Neural cell (in vitro differentiated cells): ENCODE measurements at regions not wholly inside any gene's neighbourhood (a gene's known extent, or its start where the extent isn't known, plus 50 kb on each side); places are given as distances from the start of the nearest gene placed in this dataset.

ENCODE experiments used
- H2AFZ ChIP-seq: fragments of 200-600, 300-800 bp; sonication (generic), shearing (Covaris generic); 2 replicates; pipeline ENCODE4 v1.6.0; 2014; ENCODE audit warnings: low read depth, mild to moderate bottlenecking, antibody characterized with exemption, low read length, moderate library complexity
- H3F3A ChIP-seq: fragments of 200-600 bp; shearing (Covaris generic); 2 replicates; pipeline ENCODE4 v1.6.1; 2016; ENCODE audit warnings: mild to moderate bottlenecking, moderate library complexity, mixed read lengths, antibody characterized with exemption, low read length; ENCODE audit not compliant: insufficient read depth, poor library complexity, severe bottlenecking
- H3K27ac ChIP-seq: fragments of 200-600, 300-800 bp; sonication (generic), shearing (Covaris generic); 2 replicates; pipeline ENCODE4 v1.5.1; 2014; ENCODE audit warnings: mild to moderate bottlenecking, low read length, moderate library complexity
- H3K27me3 ChIP-seq: fragments of 300-800, 200-600 bp; sonication (generic), shearing (Covaris generic); 2 replicates; pipeline ENCODE4 v1.6.0; 2014; ENCODE audit warnings: mild to moderate bottlenecking, low read depth, low read length, moderate library complexity; ENCODE audit not compliant: insufficient read depth
- H3K36me3 ChIP-seq: fragments of 300-800, 200-600 bp; sonication (generic), shearing (Covaris generic); 2 replicates; pipeline ENCODE4 v1.5.1; 2014; ENCODE audit warnings: mild to moderate bottlenecking, antibody characterized with exemption, low read length, moderate library complexity; ENCODE audit not compliant: insufficient read depth
- H3K4me2 ChIP-seq: fragments of 300-800, 200-600 bp; sonication (generic), shearing (Covaris generic); 2 replicates; pipeline ENCODE4 v1.6.0; 2014; ENCODE audit warnings: mild to moderate bottlenecking, low read length
- H3K4me3 ChIP-seq: fragments of 300-800, 200-600 bp; sonication (generic), shearing (Covaris generic); 2 replicates; pipeline ENCODE4 v1.5.1; 2014; ENCODE audit warnings: mild to moderate bottlenecking, low read length, moderate library complexity
- H3K79me2 ChIP-seq: fragments of 200-600 bp; shearing (Covaris generic); replicated peaks from 2 replicates; pipeline ENCODE4 v1.6.0; 2014; ENCODE audit warnings: mild to moderate bottlenecking, low read length, moderate library complexity; ENCODE audit not compliant: insufficient read depth
- H3K9ac ChIP-seq: fragments of 300-800, 200-600 bp; sonication (generic), shearing (Covaris generic); 2 replicates; pipeline ENCODE4 v1.6.1; 2016; ENCODE audit warnings: mild to moderate bottlenecking, low read length, mixed read lengths
- H3K9me2 ChIP-seq: fragments of 200-600 bp; shearing (Covaris generic); 2 replicates; pipeline ENCODE4 v1.6.1; 2016; ENCODE audit warnings: mild to moderate bottlenecking, low read length, mixed read lengths; ENCODE audit not compliant: insufficient read depth
- H3K9me3 ChIP-seq: fragments of 200-600, 300-800 bp; sonication (generic), shearing (Covaris generic); 2 replicates; pipeline ENCODE4 v1.6.1; 2016; ENCODE audit warnings: mild to moderate bottlenecking, mixed run types, low read length, moderate library complexity, mixed read lengths
- H4K20me1 ChIP-seq: fragments of 200-600 bp; shearing (Covaris generic); 2 replicates; pipeline ENCODE4 v1.6.1; 2016; ENCODE audit warnings: mild to moderate bottlenecking, mixed run types; ENCODE audit not compliant: insufficient read depth
- EP300 ChIP-seq: fragments of 450-650 bp; conservative IDR thresholded peaks from 2 replicates; pipeline ENCODE4 v1.6.1; 2014; ENCODE audit warnings: antibody characterized with exemption, mild to moderate bottlenecking, moderate library complexity; ENCODE audit not compliant: poor library complexity, severe bottlenecking
- EZH2 ChIP-seq: fragments of 200-600, 300-800 bp; shearing (Covaris generic), sonication (generic); IDR thresholded peaks from 2 replicates; pipeline ENCODE4 v1.6.1; 2014; ENCODE audit warnings: antibody characterized with exemption, low read length, borderline replicate concordance, mild to moderate bottlenecking; ENCODE audit not compliant: insufficient read depth, poor library complexity, severe bottlenecking
- MXI1 ChIP-seq: fragments of 450-650 bp; conservative IDR thresholded peaks from 2 replicates; pipeline ENCODE4 v1.6.1; 2014; ENCODE audit warnings: antibody characterized with exemption, mild to moderate bottlenecking; ENCODE audit not compliant: poor library complexity, severe bottlenecking
- POLR2AphosphoS5 ChIP-seq: IDR thresholded peaks from 2 replicates; pipeline ENCODE4 v1.6.1; 2012
- RAD21 ChIP-seq: fragments of 450-650 bp; conservative IDR thresholded peaks from 2 replicates; pipeline ENCODE4 v1.6.1; 2014; ENCODE audit warnings: antibody characterized with exemption, mild to moderate bottlenecking, moderate library complexity
- REST ChIP-seq: IDR thresholded peaks from 2 replicates; pipeline ENCODE4 v1.6.1; 2012; ENCODE audit warnings: borderline replicate concordance
- SMC3 ChIP-seq: fragments of 450-650 bp; conservative IDR thresholded peaks from 2 replicates; pipeline ENCODE4 v1.6.1; 2014; ENCODE audit warnings: antibody characterized with exemption, mild to moderate bottlenecking, moderate library complexity; ENCODE audit not compliant: poor library complexity
- TAF1 ChIP-seq: IDR thresholded peaks from 2 replicates; pipeline ENCODE4 v1.6.1; 2012; ENCODE audit warnings: low read depth
- TF ChIP-seq, protein P1 (sequence below): fragments of 450-650 bp; IDR thresholded peaks from 2 replicates; pipeline ENCODE4 v1.5.1; 2014; ENCODE audit warnings: antibody characterized with exemption, mild to moderate bottlenecking, moderate library complexity; ENCODE audit not compliant: poor library complexity, severe bottlenecking

DNA sequence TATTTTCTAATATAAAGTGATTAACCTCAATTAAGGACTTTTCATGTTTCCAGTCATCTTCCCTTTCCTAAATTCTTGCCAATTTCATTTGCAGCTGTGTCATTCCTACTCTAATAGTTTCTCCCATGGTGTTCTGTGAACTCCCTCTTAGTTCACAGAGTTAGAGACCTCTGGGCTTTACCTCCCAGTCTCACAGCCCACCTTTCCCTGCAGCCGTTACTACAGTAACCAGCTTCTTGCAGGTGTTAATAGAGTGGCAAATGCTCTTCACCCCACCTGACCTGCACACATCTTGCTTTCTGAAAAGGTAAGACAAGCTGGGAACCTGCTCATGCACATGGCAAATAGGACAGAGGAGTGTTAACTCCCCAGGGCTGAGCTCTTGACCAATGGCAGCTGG is 250.1 kb downstream of the FBXO15 start:
- no peaks in the 10 kb centered on the region for H3K9me3 ChIP-seq
- no peaks in the 10 kb centered on the region for H3K36me3 ChIP-seq
- H3K79me2 ChIP-seq = no peaks in the 10 kb centered on the region
- H4K20me1 ChIP-seq = no peaks in the 10 kb centered on the region
- no peak for TF ChIP-seq SMC3
- H3K4me3 ChIP-seq = no peak overlapping the region
- H3K4me2 ChIP-seq = no peak overlapping the region
- H3K27me3 ChIP-seq = no peaks in the 10 kb centered on the region
- no peaks in the 10 kb centered on the region for H3K9me2 ChIP-seq
- no peak overlapping the region for H2AFZ ChIP-seq
- no peaks in the 10 kb centered on the region for H3F3A ChIP-seq
- H3K9ac ChIP-seq = no peak overlapping the region
- no peak overlapping the region for H3K27ac ChIP-seq

- Histone ChIP-seq H3K9me2 (no peaks in the 10 kb centered on the region), H4K20me1 (no peaks in the 10 kb centered on the region), H3K9ac (no peak overlapping the region), H3K27ac (no peak overlapping the region), H3K9me3 (no peaks in the 10 kb centered on the region), H3K4me2 (no peak overlapping the region), H3K36me3 (no peaks in the 10 kb centered on the region), H3K4me3 (no peak overlapping the region), H3F3A (no peaks in the 10 kb centered on the region), H2AFZ (no peak overlapping the region), H3K79me2 (no peaks in the 10 kb centered on the region), H3K27me3 (no peaks in the 10 kb centered on the region)
- TF ChIP-seq RAD21 = no peak
These were observed 250.9 kb downstream of the FBXO15 start for GRCh38 chr18:73896685-73897084.

DNA sequence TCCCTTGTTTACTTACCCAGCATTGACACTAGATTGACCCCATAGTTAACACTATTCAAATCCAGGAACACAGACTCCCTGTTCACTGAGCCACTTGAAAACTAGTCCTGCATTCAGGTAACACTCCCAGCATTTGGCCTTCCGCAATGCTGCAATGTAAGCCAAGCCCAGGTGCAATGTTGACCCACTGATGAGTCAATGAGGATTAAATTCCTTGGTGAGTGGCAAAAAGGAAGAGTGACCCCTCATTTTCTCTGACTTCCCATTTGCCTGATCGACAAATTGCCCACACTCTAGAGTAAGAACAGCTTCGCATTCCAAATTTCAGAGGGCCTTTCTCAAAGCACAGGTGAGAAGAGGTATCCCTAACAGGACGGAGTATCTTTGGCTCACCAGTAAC is 251.9 kb downstream of the FBXO15 start:
- Histone ChIP-seq H3K27ac (no peak overlapping the region), H3K9me2 (no peaks in the 10 kb centered on the region), H3K4me2 (no peak overlapping the region), H3K9me3 (no peaks in the 10 kb centered on the region), H3K36me3 (no peaks in the 10 kb centered on the region), H3K4me3 (no peak overlapping the region), H4K20me1 (no peaks in the 10 kb centered on the region), H3K27me3 (no peaks in the 10 kb centered on the region), H3K9ac (no peak overlapping the region), H2AFZ (no peak overlapping the region), H3K79me2 (no peaks in the 10 kb centered on the region), H3F3A (no peaks in the 10 kb centered on the region)
- TF ChIP-seq POLR2AphosphoS5 = no peak
- TF ChIP-seq, protein P1, sequence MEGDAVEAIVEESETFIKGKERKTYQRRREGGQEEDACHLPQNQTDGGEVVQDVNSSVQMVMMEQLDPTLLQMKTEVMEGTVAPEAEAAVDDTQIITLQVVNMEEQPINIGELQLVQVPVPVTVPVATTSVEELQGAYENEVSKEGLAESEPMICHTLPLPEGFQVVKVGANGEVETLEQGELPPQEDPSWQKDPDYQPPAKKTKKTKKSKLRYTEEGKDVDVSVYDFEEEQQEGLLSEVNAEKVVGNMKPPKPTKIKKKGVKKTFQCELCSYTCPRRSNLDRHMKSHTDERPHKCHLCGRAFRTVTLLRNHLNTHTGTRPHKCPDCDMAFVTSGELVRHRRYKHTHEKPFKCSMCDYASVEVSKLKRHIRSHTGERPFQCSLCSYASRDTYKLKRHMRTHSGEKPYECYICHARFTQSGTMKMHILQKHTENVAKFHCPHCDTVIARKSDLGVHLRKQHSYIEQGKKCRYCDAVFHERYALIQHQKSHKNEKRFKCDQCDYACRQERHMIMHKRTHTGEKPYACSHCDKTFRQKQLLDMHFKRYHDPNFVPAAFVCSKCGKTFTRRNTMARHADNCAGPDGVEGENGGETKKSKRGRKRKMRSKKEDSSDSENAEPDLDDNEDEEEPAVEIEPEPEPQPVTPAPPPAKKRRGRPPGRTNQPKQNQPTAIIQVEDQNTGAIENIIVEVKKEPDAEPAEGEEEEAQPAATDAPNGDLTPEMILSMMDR = no peak
- TF ChIP-seq REST = no peak
- no peak for TF ChIP-seq TAF1
- no peak for TF ChIP-seq SMC3
- TF ChIP-seq MXI1 = no peak
- no peak for TF ChIP-seq EZH2
- no peak for TF ChIP-seq RAD21
- no peak for TF ChIP-seq EP300
